K562 (cell line): ENCODE measurements at regions not wholly inside any gene's neighbourhood (a gene's known extent, or its start where the extent isn't known, plus 50 kb on each side); places are given as distances from the start of the nearest gene placed in this dataset.

Source experiments
- CEBPG ChIP-seq, 3 experiments: fragments of 200-800 bp in 1 of 3; sonication (Bioruptor generic) in 1 of 3; sonication (generic) in 1 of 3; formaldehyde crosslinking in 1 of 3; IDR thresholded peaks in 2 of 3; conservative IDR thresholded peaks in 1 of 3; 2 replicates each; pipeline versions ENCODE4 v1.6.1 to v1.8.0; 2016 to 2022; ENCODE audit warnings: missing compliant biosample characterization in 2 of 3, missing genetic modification characterization in 2 of 3, mild to moderate bottlenecking in 1 of 3, missing genetic modification reagents in 1 of 3
- FOXO4 ChIP-seq: fragments of 450-650 bp; formaldehyde crosslinking; IDR thresholded peaks from 2 replicates; pipeline ENCODE4 v1.4.0; 2020; ENCODE audit warnings: mild to moderate bottlenecking, moderate library complexity
- IRF2 ChIP-seq: sonication (generic); formaldehyde crosslinking; IDR thresholded peaks from 2 replicates; pipeline ENCODE4 v1.8.1; 2022; ENCODE audit warnings: mild to moderate bottlenecking, missing genetic modification reagents
- MAFG ChIP-seq: fragments of 450-650 bp; conservative IDR thresholded peaks from 2 replicates; pipeline ENCODE4 v1.6.1; 2016; ENCODE audit warnings: missing genetic modification characterization, missing compliant biosample characterization
- MCM7 ChIP-seq, 2 experiments: fragments of 450-650 bp; IDR thresholded peaks; 2 replicates each; pipeline ENCODE4 v1.6.1; 2016 to 2018
- PHTF2 ChIP-seq: fragments of 250-450 bp; sonication (Bioruptor Pico); IDR thresholded peaks from 2 replicates; pipeline ENCODE4 v1.5.0; 2021; ENCODE audit warnings: mild to moderate bottlenecking
- RFX1 ChIP-seq: fragments of 450-650 bp; IDR thresholded peaks from 2 replicates; pipeline ENCODE4 v1.6.1; 2016; ENCODE audit warnings: mild to moderate bottlenecking, moderate library complexity
- RFX5 ChIP-seq: IDR thresholded peaks from 2 replicates; pipeline ENCODE4 v1.6.1; 2011; ENCODE audit warnings: low read depth, mild to moderate bottlenecking, improper control_type of control experiment, low read length
- SP2 ChIP-seq: IDR thresholded peaks from 2 replicates; pipeline ENCODE4 v1.6.1; 2011; ENCODE audit warnings: mild to moderate bottlenecking, low read depth, low read length, moderate library complexity; ENCODE audit not compliant: poor library complexity, severe bottlenecking; ENCODE audit errors: extremely low read depth
- ZNF764 ChIP-seq: fragments of 250-450 bp; sonication (Bioruptor Pico); IDR thresholded peaks from 2 replicates; pipeline ENCODE4 v1.4.0; 2020; ENCODE audit warnings: low read depth, mild to moderate bottlenecking, moderate library complexity
- ZNF766 ChIP-seq: fragments of 200-800 bp; sonication (Bioruptor generic); conservative IDR thresholded peaks from 2 replicates; pipeline ENCODE4 v1.6.1; 2016; ENCODE audit warnings: missing genetic modification characterization, missing compliant biosample characterization
- TF ChIP-seq, protein P1 (sequence below): fragments of 250-450 bp; sonication (Bioruptor Pico); IDR thresholded peaks from 2 replicates; pipeline ENCODE4 v1.5.0; 2021; ENCODE audit warnings: mild to moderate bottlenecking, moderate library complexity

DNA sequence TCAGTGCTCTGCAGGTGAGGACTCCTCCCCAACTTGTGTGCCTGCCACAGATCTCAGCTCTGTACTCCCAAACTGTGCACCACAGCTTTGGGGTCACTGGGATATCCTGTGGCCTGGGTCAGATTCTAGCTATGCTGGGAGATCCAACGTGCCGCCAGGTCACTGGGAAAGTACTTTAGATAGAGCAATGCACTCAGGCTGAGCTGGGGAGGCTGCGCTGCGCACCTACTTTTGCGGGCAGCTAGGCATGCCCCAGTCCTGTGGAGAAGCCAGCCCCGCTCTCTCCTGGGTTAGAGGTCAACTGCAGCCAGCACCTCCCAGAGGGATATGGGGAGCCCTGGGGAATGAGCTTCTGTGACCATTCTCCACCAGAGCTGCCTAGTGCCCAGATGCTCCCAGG lies 552.1 kb upstream of the CDH9 start (continued):
- TF ChIP-seq MAFG (tag) (no peak), CEBPG (CRISPR knock-in tag; IDR thresholded peaks at IDR 0.05) (no peak), CEBPG (tag; conservative IDR thresholded peaks at IDR 0.05 in 1 of 2, IDR thresholded peaks at IDR 0.05 in 1 of 2) (no peak), PHTF2 (no peak), IRF2 (CRISPR knock-in tag) (no peak), RFX1 (no peak), SP2 (no peak), ZNF766 (no peak), RFX5 (no peak), ZNF764 (no peak), MCM7 (IDR thresholded peaks at IDR 0.05) (no peak), FOXO4 (CRISPR knock-in tag) (no peak)
- TF ChIP-seq, protein P1, sequence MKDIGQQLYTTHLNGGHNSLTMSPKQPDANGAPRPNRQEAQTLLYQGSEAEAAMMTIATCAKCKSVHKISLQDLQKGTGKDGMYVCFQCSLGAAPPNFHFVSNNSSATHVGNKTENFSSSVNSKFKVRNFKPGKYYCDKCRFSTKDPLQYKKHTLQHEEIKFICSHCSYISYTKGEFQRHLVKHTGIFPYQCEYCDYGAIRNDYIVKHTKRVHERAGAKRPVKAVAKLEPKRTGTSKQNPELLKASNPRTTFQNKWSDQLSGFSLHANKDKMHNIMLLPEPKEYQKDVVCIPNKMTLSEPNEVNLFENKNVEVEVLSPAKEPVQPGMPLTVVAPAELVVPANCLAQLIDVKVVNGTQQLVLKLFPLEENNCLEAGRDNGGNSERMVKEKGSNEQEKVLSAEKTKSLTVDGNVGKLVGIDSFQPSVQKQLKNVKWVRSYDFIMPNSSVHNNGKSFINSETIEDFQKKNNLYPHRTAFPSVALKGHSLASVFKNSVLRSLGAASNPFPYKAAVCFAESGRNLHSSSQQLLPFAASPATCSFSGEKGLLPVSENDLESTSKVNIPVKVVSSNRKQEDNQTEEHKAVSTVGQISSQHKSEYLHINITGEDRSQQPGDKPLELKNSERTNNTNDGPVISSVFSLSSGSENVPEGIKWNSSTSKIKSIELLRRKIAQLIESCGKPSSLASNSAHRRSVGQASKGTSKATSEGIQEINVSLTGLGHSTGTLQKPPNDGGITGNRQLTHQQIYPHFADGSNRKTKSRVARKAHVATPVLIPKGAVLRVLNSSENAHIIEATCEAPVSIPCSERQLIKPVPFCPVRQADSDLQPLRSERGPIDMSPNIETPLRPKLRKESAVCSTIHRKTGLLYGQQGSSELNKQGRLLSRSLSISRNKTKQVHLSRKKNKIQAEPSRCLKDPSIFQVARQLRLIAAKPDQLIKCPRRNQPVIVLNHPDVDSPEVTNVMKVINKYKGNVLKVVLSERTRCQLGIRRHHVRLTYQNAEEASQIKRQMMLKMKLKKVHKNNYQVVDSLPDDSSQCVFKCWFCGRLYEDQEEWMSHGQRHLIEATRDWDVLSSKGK, result no peak
- TF ChIP-seq, all 486 proteins: peak for 0
